Activated CD8-positive, alpha-beta T cell treated with anti-CD3 and anti-CD28 coated beads, Interleukin-2, amount 10 ng/mL, durations not matched to agents 7 days and 5 days (primary cell): ENCODE measurements at regions not wholly inside any gene's neighbourhood (a gene's known extent, or its start where the extent isn't known, plus 50 kb on each side); places are given as distances from the start of the nearest gene placed in this dataset.

Experiments used
- ATAC-seq: fragments of 150-1000 bp; cut with Tn5 transposase; one replicate; pipeline ENCODE4 v1.10.0; 2021; ENCODE audit warnings: moderate library complexity
- CTCF ChIA-PET: fragments of 350-600 bp; sonication (Branson Sonifier 250); formaldehyde crosslinking; loops from one replicate; lab custom pipeline; 2021; ENCODE audit warnings: antibody characterized with exemption; lab: Charles Lee
- POLR2A ChIA-PET: fragments of 350-600 bp; sonication (Branson Sonifier 250); formaldehyde crosslinking; loops from one replicate; lab custom pipeline; 2021; ENCODE audit warnings: antibody characterized with exemption; lab: Charles Lee
- DNase-seq: peaks from one replicate; pipeline ENCODE4 v3.0.0-alpha.2; 2020
- H3K27ac Mint-ChIP-seq: one replicate; pipeline ENCODE4 v1.8.0; 2021; ENCODE audit warnings: mild to moderate bottlenecking, mixed read lengths
- H3K27me3 Mint-ChIP-seq: one replicate; pipeline ENCODE4 v1.8.0; 2021; ENCODE audit warnings: low read depth, mixed read lengths
- H3K36me3 Mint-ChIP-seq: one replicate; pipeline ENCODE4 v1.8.0; 2021; ENCODE audit warnings: low read depth, mixed read lengths
- H3K4me1 Mint-ChIP-seq: one replicate; pipeline ENCODE4 v1.8.0; 2021; ENCODE audit warnings: low read depth, mixed read lengths
- H3K4me3 Mint-ChIP-seq: one replicate; pipeline ENCODE4 v1.8.0; 2021; ENCODE audit warnings: mild to moderate bottlenecking, mixed read lengths
- H3K9me3 Mint-ChIP-seq: one replicate; pipeline ENCODE4 v1.8.0; 2022; ENCODE audit warnings: mixed read lengths; ENCODE audit not compliant: insufficient read depth

DNA sequence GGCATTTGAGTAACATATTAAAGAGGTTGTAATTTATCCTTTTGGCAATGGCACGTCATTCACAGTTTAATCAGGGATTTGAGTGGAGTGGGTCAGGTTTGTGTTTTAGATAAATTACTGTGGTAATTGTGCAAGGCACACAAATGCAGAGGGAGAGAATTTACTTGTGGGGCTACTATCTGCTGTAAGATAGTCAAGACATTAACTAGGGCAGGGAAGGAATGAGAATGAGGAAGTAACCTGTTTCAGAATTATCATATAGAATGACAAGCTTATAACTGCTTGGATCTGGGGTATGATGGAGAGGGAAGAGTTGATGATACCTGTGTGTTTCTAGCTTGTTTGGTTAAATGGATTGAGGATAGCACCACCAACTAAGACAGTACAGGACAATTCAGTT is 58.9 kb upstream of the ZSWIM2 start:
- no peak for DNase-seq
- ChIA-PET CTCF (no interaction called here), POLR2A (no interaction called here)
- Mint-ChIP-seq H3K36me3 (no peaks in the 10 kb centered on the region), H3K4me1 (no peaks in the 10 kb centered on the region), H3K27me3 (no peaks in the 10 kb centered on the region), H3K9me3 (no peaks in the 10 kb centered on the region), H3K4me3 (no peak overlapping the region), H3K27ac (no peak overlapping the region)
- ATAC-seq = no peak

DNA sequence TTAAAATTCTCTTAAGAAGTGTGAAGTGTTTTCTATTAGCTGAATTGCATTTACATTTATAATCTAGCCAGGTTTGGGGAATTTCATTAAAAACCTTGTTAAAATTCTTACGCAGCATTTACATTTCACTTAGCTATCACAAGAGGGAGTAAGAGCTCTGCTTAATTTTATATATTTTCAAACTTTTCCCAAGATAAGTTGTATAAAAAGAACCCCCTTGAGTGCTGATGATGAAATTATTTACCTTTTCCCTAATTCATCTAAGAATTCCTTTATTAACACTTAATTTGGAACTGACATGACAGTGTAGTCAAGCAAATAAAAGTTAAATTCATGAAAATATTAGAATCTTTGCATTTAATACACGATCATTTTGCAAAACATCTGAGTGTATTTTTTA is 54.2 kb upstream of the ZSWIM2 start:
- Mint-ChIP-seq H3K4me3 (no peak overlapping the region), H3K9me3 (no peaks in the 10 kb centered on the region), H3K4me1 (no peaks in the 10 kb centered on the region), H3K27ac (no peak overlapping the region), H3K36me3 (no peaks in the 10 kb centered on the region), H3K27me3 (no peaks in the 10 kb centered on the region)
- ATAC-seq (no peak), DNase-seq (no peak)
- POLR2A ChIA-PET = interaction anchor here (0.6 kb wide), 1 partner anchor 16 kb away, joined by 3 read pairs; no protein-coding TSS in a partner anchor
- CTCF ChIA-PET = no interaction called here
